ENCODE measurements at regions not wholly inside any gene's neighbourhood (a gene's known extent, or its start where the extent isn't known, plus 50 kb on each side); places are given as distances from the start of the nearest gene placed in this dataset.

- TF ChIP-seq, protein P1, sequence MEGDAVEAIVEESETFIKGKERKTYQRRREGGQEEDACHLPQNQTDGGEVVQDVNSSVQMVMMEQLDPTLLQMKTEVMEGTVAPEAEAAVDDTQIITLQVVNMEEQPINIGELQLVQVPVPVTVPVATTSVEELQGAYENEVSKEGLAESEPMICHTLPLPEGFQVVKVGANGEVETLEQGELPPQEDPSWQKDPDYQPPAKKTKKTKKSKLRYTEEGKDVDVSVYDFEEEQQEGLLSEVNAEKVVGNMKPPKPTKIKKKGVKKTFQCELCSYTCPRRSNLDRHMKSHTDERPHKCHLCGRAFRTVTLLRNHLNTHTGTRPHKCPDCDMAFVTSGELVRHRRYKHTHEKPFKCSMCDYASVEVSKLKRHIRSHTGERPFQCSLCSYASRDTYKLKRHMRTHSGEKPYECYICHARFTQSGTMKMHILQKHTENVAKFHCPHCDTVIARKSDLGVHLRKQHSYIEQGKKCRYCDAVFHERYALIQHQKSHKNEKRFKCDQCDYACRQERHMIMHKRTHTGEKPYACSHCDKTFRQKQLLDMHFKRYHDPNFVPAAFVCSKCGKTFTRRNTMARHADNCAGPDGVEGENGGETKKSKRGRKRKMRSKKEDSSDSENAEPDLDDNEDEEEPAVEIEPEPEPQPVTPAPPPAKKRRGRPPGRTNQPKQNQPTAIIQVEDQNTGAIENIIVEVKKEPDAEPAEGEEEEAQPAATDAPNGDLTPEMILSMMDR (IDR thresholded peaks at IDR 0.05) = no peak
- TF ChIP-seq POLR2AphosphoS5 (IDR thresholded peaks at IDR 0.05) (no peak), POLR2A (IDR thresholded peaks at IDR 0.05) (no peak), EP300 (IDR thresholded peaks at IDR 0.05; ENCODE audit: low read depth) (no peak)
These were observed 265.2 kb upstream of the PROK2 start for GRCh38 chr3:72050048-72050632.

Data from transverse colon (tissue), 4 donors.